ENCODE measurements at regions not wholly inside any gene's neighbourhood (a gene's known extent, or its start where the extent isn't known, plus 50 kb on each side); places are given as distances from the start of the nearest gene placed in this dataset.

- TF ChIP-seq CTCF (IDR thresholded peaks at IDR 0.05; ENCODE audit: low read depth, low read length, poor library complexity, severe bottlenecking) (no peak), EZH2phosphoT487 (IDR thresholded peaks at IDR 0.05; ENCODE audit: borderline replicate concordance, low read length) (no peak)
These were observed 52.5 kb upstream of the ZBTB43 start for GRCh38 chr9:126752376-126752775.
